Hepatic stellate cell (primary cell): ENCODE measurements at regions not wholly inside any gene's neighbourhood (a gene's known extent, or its start where the extent isn't known, plus 50 kb on each side); places are given as distances from the start of the nearest gene placed in this dataset.
A peak's percentile ranks its signal among the peaks of the same experiment; 100 is the strongest.

Source experiments
- DNase-seq: peaks from one replicate; pipeline ENCODE4 v3.0.0; 2011; ENCODE audit warnings: low spot score

DNA sequence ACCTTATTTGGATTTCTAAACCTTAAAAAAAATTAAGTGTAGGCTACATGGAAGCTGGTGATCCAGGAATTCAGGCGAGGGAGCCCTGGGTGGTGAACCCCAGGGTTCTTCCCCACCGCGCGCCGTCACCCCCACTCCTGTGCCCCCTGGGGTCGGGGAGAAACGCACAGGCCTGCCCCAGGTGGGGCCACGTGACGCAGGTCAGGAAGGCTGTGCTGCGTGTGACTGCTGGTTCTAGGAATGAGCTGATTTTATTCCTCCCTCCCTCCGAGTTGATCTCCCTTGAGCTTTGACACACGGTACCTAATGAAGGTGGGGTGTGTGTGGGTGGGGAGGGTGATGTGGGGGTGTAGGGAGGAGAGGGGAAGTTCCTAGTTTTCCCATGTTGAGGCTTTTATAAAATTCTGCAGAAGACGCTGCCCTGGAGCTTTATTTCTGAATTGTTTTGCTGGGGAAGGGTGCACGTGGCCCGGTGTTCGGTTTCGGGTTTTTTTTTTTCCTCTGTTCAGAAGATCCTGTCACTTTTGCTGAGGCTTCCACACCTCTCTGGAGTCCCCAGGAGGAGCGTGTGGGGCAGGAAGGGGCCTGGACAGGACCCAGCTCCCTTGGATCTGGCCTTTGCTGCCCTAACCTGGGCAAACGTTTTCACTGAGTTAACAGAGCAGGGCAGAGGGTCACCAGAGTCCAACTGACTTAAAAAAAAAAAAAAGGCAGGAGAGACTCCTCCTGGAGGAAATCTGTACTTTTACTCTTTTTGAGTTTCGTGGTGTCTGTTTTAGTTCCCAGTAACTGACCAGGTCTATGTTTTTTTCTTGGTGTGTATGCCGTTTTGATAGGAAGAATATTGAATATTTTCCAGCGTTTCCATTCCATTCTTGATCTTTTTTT, 55.8 kb upstream of the GSE1 start:
- DNase-seq, result peak; percentile 55

DNA sequence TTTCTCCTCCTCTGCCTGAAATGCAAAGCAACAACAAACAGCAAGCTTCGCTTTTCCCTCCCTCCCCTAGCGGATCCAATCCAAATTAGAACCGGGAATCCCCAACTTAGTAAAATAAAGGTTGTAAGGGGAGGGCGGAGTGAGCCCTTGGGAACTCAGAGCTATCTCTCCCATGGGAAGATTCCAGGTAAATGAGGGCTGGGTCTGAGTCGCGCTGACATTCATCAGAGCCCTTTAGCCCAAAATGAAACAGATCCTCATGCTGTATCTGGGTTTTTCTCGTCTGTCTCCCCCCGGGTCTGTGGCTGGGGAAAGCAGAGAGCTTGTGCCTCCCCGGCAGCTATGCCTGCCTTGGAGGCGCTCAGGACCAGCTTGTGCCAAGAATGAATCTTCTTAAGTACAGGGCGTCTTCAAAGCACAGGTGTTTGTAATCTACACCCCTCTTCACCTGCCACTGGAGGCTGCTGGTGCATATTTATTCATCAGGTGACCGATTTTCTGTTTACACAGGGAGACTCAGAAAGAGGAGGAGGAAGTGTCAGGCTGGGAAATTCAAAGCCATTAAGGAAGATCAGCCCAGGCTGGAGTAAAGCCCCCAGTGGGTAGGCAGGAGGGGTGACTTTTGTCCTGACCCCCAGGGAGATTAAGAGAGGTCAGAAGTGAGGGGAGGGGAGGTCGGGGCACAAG, 55.0 kb upstream of the GSE1 start:
- peak; percentile 42 for DNase-seq

GRCh38 chr16:85560932-85561247, 52.2 kb upstream of the GSE1 start:
- no peak for DNase-seq

DNA sequence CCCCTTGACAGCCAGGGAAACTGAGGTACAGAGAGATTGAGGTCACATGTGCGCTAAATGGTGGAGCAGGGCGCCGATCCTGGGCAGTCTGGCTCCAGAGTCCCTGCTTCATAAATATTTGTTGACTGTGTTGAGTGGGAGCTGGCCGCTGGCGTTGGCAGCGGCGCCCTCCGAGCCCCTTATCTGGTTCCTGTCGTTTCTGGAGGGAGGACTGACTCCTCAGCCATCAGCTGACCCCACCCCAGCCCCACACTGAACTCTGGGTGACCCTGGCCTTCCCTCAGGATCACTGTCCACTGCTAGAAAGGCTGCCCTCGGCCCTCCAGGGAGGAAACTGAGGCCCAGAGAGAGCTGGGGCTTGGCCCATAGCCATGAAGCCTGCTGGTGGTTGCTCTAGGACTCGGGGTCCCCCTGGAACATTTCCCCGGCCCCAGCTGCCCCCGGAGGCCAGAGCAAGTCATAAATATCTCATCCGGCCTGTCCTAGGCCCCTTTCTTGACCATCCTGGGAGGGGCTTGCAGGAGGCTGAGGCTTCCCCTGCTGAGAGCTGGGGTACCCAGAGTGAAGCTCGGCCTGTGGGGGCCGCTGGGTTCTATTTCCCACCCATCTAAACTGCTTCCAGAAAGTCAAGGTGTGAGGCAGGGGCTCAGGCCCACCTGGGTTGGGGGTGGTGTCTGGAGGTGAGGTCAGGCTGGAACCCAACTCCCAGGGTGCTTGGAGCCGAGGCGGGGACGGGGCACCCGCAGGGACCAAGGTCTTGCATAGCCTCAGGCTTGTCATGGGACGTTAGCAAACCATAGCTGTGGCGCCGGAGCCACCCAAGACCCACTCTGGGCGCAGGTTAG, 51.7 kb upstream of the GSE1 start:
- DNase-seq, result no peak

- no peak for DNase-seq
These were observed 50.9 kb upstream of the GSE1 start for GRCh38 chr16:85562093-85562786.

DNA sequence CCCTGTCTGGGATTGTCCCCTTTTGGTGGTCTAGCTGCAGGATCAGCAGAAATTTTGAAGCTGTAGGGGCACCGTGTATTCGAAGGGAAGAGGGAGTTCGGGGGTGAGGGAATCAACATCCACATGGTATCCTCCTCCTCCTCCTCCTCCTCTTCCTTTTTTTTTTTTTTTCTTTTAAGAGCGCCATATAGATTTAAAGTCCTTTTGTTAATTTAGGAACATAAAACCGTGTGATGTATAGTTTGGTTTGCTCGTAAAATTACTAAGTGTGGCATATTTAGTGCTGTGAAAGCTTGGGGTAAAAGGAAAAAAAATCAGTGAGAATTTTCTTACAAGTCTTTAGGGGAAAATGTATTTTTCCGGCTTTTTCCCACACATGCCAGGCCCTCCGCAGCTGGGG, 50.1 kb upstream of the GSE1 start:
- no peak for DNase-seq
